Panc1 (cell line): ENCODE measurements at regions not wholly inside any gene's neighbourhood (a gene's known extent, or its start where the extent isn't known, plus 50 kb on each side); places are given as distances from the start of the nearest gene placed in this dataset.

Source experiments
- ATAC-seq: fragments of 200-7000 bp; cut with Tn5 transposase; 2 replicates; pipeline ENCODE4 v1.9.1; 2020; ENCODE audit warnings: mild to moderate bottlenecking, moderate library complexity
- BruUV-seq: library from RNA; stranded (reverse); fragments of 400-500 nt; replicated peaks from 2 replicates; lab custom pipeline; 2021; lab: Mats Ljungman, UMichigan
- CTCF ChIA-PET: fragments of 300-600 bp; sonication (Branson Sonifier 250); formaldehyde crosslinking; loops from one replicate; lab custom pipeline; 2022; ENCODE audit warnings: antibody characterized with exemption; lab: Charles Lee
- POLR2A ChIA-PET: fragments of 300-600 bp; sonication (Branson Sonifier 250); formaldehyde crosslinking; loops from one replicate; lab custom pipeline; 2022; ENCODE audit warnings: antibody characterized with exemption; lab: Charles Lee
- DNase-seq: peaks from one replicate; pipeline ENCODE4 v3.0.0-alpha.2; 2010; ENCODE audit warnings: low read depth, low spot score
- H3K27ac ChIP-seq: 2 replicates; pipeline ENCODE4 v1.5.1; 2011; ENCODE audit warnings: mild to moderate bottlenecking, low read length, inconsistent platforms
- H3K27me3 ChIP-seq: fragments of 200-500 bp; sonication (Bioruptor generic); 2 replicates; pipeline ENCODE4 v1.6.0; 2014; ENCODE audit warnings: low read length, inconsistent platforms; ENCODE audit not compliant: control insufficient read depth, insufficient read depth
- H3K36me3 ChIP-seq: fragments of 200-500 bp; sonication (Bioruptor generic); 2 replicates; pipeline ENCODE4 v1.5.1; 2014; ENCODE audit warnings: inconsistent platforms, mild to moderate bottlenecking, low read length, moderate library complexity; ENCODE audit not compliant: control insufficient read depth, insufficient read depth
- H3K4me1 ChIP-seq: 2 replicates; pipeline ENCODE4 v1.5.1; 2011; ENCODE audit warnings: inconsistent platforms, mild to moderate bottlenecking, low read length, moderate library complexity; ENCODE audit not compliant: control insufficient read depth, insufficient read depth
- H3K4me3 ChIP-seq, 2 experiments: 2 replicates each; pipeline ENCODE4 v1.5.1; 2011 to 2012; ENCODE audit warnings: low read depth in 2 of 2, low read length in 2 of 2, mild to moderate bottlenecking in 2 of 2, inconsistent platforms in 1 of 2, moderate library complexity in 1 of 2
- H3K9me3 ChIP-seq: fragments of 200-500 bp; sonication (Bioruptor generic); 2 replicates; pipeline ENCODE4 v1.5.1; 2014; ENCODE audit warnings: low read depth, mild to moderate bottlenecking, inconsistent platforms, low read length, moderate library complexity; ENCODE audit not compliant: control insufficient read depth, insufficient read depth
- CTCF ChIP-seq: fragments of 450-650 bp; IDR thresholded peaks from 2 replicates; pipeline ENCODE4 v1.5.1; 2017; ENCODE audit warnings: mild to moderate bottlenecking
- POLR2AphosphoS5 ChIP-seq: IDR thresholded peaks from 2 replicates; pipeline ENCODE4 v1.6.1; 2012; ENCODE audit warnings: mild to moderate bottlenecking, low read depth, low read length, moderate library complexity
- REST ChIP-seq, 2 experiments: IDR thresholded peaks; 2 replicates each; pipeline ENCODE4 v1.6.1; 2011 to 2012; ENCODE audit warnings: low read depth in 2 of 2, control low read depth in 1 of 2, low read length in 1 of 2, mild to moderate bottlenecking in 1 of 2, moderate library complexity in 1 of 2; ENCODE audit not compliant: insufficient read depth in 1 of 2
- SIN3A ChIP-seq: IDR thresholded peaks from 2 replicates; pipeline ENCODE4 v1.6.1; 2012; ENCODE audit warnings: low read depth, mild to moderate bottlenecking, low read length, moderate library complexity, borderline replicate concordance; ENCODE audit not compliant: insufficient read depth
- TCF7L2 ChIP-seq: IDR thresholded peaks from 2 replicates; pipeline ENCODE4 v1.6.1; 2011; ENCODE audit warnings: mild to moderate bottlenecking, low read depth, low read length, inconsistent platforms
- in situ Hi-C: cut with HindIII; loops from 2 replicates; pipeline ENCODE4 v1.10.0; 2016; ENCODE audit warnings: low sequenced_read_pairs, low pct_unique_long_range_greater_than_20kb
- intact Hi-C: fragments of 100-400 bp; cut with micrococcal nuclease; formaldehyde crosslinking; loops from one replicate; pipeline ENCODE4 v1.10.0; 2022; ENCODE audit not compliant: unreplicated experiment

- intact Hi-C loops = no loop called here
- CTCF ChIA-PET = no interaction called here
- H3K27me3 ChIP-seq = no peaks in the 10 kb centered on the region
- no peaks in the 10 kb centered on the region for H3K36me3 ChIP-seq
- H3K9me3 ChIP-seq = no peaks in the 10 kb centered on the region
- POLR2A ChIA-PET = no interaction called here
- no peak overlapping the region for H3K4me3 ChIP-seq
- BruUV-seq = no TSS peak
- ATAC-seq = no peak
- DNase-seq = no peak
- H3K27ac ChIP-seq = no peak overlapping the region
- in situ Hi-C loops = no loop called here
- H3K4me1 ChIP-seq = no peaks in the 10 kb centered on the region
- TF ChIP-seq SIN3A = no peak
- TF ChIP-seq REST (IDR thresholded peaks at IDR 0.05; ENCODE audit: insufficient read depth in 1 of 2, low read depth in 2 of 2, low read length in 1 of 2) = no peak
- TF ChIP-seq TCF7L2 = no peak
- no peak for TF ChIP-seq CTCF
- TF ChIP-seq POLR2AphosphoS5 = no peak
Measured at GRCh38 chr18:65282096-65282495, 468.7 kb upstream of the CDH7 start.

GRCh38 chr18:65279668-65280305 lies 471.0 kb upstream of the CDH7 start:
- no peaks in the 10 kb centered on the region for H3K36me3 ChIP-seq
- ChIA-PET POLR2A (no interaction called here), CTCF (no interaction called here)
- H3K27me3 ChIP-seq = no peaks in the 10 kb centered on the region
- H3K9me3 ChIP-seq = no peaks in the 10 kb centered on the region
- intact Hi-C loops = no loop called here
- H3K27ac ChIP-seq = no peak overlapping the region
- no TSS peak for BruUV-seq
- TF ChIP-seq CTCF (no peak), TCF7L2 (no peak), REST (IDR thresholded peaks at IDR 0.05; ENCODE audit: insufficient read depth in 1 of 2, low read depth in 2 of 2, low read length in 1 of 2) (no peak), SIN3A (no peak), POLR2AphosphoS5 (no peak)
- no peak for DNase-seq
- no peak overlapping the region for H3K4me3 ChIP-seq
- no peaks in the 10 kb centered on the region for H3K4me1 ChIP-seq
- in situ Hi-C loops = no loop called here
- ATAC-seq = no peak
